OCI-LY1 (cell line): ENCODE measurements at regions not wholly inside any gene's neighbourhood (a gene's known extent, or its start where the extent isn't known, plus 50 kb on each side); places are given as distances from the start of the nearest gene placed in this dataset.

Experiments
- EZH2 ChIP-seq: fragments of 200-600 bp; sonication (generic), shearing (Covaris generic); IDR thresholded peaks from 2 replicates; pipeline ENCODE4 v1.8.0; 2017; ENCODE audit warnings: borderline replicate concordance, mixed run types, mild to moderate bottlenecking, antibody characterized with exemption, low read length, moderate library complexity, mixed read lengths
- TF ChIP-seq, protein P1 (sequence below): fragments of 200-600 bp; sonication (generic), shearing (Covaris generic); IDR thresholded peaks from 2 replicates; pipeline ENCODE4 v1.5.1; 2017; ENCODE audit warnings: mild to moderate bottlenecking, antibody characterized with exemption, low read length, moderate library complexity, mixed read lengths

DNA sequence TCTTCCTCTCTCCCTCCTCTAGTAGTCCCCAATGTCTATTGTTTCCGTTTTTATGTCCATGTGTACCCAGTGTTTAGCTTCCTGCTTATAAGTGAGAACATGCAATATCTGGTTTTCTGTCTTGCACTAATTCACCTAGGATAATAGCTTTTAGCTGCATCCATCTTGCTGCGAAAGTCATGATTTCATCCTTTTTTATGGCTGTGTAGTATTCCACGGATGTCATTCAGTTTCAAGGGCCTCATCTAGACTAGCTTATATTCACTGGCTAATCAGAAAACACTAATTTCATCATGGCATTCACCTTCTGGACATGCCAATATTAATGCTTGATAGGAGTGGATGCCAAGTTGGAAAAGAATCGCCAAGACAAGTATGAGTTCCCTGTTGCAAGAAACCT is 619.6 kb upstream of the AUTS2 start:
- TF ChIP-seq, protein P1, sequence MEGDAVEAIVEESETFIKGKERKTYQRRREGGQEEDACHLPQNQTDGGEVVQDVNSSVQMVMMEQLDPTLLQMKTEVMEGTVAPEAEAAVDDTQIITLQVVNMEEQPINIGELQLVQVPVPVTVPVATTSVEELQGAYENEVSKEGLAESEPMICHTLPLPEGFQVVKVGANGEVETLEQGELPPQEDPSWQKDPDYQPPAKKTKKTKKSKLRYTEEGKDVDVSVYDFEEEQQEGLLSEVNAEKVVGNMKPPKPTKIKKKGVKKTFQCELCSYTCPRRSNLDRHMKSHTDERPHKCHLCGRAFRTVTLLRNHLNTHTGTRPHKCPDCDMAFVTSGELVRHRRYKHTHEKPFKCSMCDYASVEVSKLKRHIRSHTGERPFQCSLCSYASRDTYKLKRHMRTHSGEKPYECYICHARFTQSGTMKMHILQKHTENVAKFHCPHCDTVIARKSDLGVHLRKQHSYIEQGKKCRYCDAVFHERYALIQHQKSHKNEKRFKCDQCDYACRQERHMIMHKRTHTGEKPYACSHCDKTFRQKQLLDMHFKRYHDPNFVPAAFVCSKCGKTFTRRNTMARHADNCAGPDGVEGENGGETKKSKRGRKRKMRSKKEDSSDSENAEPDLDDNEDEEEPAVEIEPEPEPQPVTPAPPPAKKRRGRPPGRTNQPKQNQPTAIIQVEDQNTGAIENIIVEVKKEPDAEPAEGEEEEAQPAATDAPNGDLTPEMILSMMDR, result no peak
- no peak for TF ChIP-seq EZH2
